ENCODE measurements at regions not wholly inside any gene's neighbourhood (a gene's known extent, or its start where the extent isn't known, plus 50 kb on each side); places are given as distances from the start of the nearest gene placed in this dataset.

DNA sequence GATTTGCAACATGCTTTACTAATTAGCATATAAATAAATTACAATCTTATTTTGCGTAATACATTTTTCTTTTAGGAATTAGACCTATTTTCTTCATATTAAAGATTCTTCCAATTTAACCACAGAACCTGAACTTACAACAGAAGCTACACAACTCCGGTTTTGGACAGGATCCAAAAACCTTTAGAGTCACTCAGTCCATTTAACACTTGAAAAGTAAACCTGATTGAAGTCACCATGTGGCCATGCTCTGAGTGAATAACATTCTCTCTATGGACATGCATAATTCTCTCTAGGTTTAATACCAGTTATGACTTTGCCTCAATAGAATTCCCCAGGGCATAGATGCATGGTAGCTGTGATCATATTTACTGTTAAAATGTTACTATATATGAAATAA is 751.0 kb downstream of the VGLL3 start:
- TF ChIP-seq, protein P1, sequence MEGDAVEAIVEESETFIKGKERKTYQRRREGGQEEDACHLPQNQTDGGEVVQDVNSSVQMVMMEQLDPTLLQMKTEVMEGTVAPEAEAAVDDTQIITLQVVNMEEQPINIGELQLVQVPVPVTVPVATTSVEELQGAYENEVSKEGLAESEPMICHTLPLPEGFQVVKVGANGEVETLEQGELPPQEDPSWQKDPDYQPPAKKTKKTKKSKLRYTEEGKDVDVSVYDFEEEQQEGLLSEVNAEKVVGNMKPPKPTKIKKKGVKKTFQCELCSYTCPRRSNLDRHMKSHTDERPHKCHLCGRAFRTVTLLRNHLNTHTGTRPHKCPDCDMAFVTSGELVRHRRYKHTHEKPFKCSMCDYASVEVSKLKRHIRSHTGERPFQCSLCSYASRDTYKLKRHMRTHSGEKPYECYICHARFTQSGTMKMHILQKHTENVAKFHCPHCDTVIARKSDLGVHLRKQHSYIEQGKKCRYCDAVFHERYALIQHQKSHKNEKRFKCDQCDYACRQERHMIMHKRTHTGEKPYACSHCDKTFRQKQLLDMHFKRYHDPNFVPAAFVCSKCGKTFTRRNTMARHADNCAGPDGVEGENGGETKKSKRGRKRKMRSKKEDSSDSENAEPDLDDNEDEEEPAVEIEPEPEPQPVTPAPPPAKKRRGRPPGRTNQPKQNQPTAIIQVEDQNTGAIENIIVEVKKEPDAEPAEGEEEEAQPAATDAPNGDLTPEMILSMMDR (IDR thresholded peaks at IDR 0.05) = no peak
- no peak for TF ChIP-seq POLR2A (IDR thresholded peaks at IDR 0.05)

Measured in thyroid gland (tissue), 4 donors.